ENCODE measurements at regions not wholly inside any gene's neighbourhood (a gene's known extent, or its start where the extent isn't known, plus 50 kb on each side); places are given as distances from the start of the nearest gene placed in this dataset.

GRCh38 chr20:57023997-57024396, 242.4 kb downstream of the BMP7 start:
- Histone ChIP-seq H3K4me1 (no peaks in the 10 kb centered on the region), H3K9me3 (no peaks in the 10 kb centered on the region), H3K27ac (no peak overlapping the region), H3K27me3 (no peaks in the 10 kb centered on the region), H3K4me3 (no peak overlapping the region), H3K36me3 (no peaks in the 10 kb centered on the region)
- no peak for TF ChIP-seq CTCF (IDR thresholded peaks at IDR 0.05)
- TF ChIP-seq POLR2A (IDR thresholded peaks at IDR 0.05), result no peak
- DNase-seq (no peak), ATAC-seq (no peak)
- 69% methylated on average over 9 of the region's 9 CpGs for WGBS (ENCODE audit: insufficient coverage, low coverage, low lambda C conversion rate, missing lambda C conversion rate)
- intact Hi-C loops (cut with DNase I), result no loop called here

- no CpG with 5 or more reads among the region's 4 CpGs for WGBS (ENCODE audit: insufficient coverage, low coverage, low lambda C conversion rate, missing lambda C conversion rate)
- no peak for TF ChIP-seq CTCF (IDR thresholded peaks at IDR 0.05)
- no peak for TF ChIP-seq POLR2A (IDR thresholded peaks at IDR 0.05)
- no peak overlapping the region for H3K27ac ChIP-seq
- H3K4me3 ChIP-seq, result no peak overlapping the region
- H3K9me3 ChIP-seq, result no peaks in the 10 kb centered on the region
- H3K36me3 ChIP-seq, result no peaks in the 10 kb centered on the region
- ATAC-seq (no peak), DNase-seq (no peak)
- no peaks in the 10 kb centered on the region for H3K4me1 ChIP-seq
- intact Hi-C loops (cut with DNase I), result no loop called here
- H3K27me3 ChIP-seq, result no peaks in the 10 kb centered on the region
Measured at GRCh38 chr20:57024849-57025248, 241.6 kb downstream of the BMP7 start.

GRCh38 chr20:57025261-57025660, 241.2 kb downstream of the BMP7 start:
- Histone ChIP-seq H3K27ac (no peak overlapping the region), H3K4me3 (no peak overlapping the region), H3K36me3 (no peaks in the 10 kb centered on the region), H3K9me3 (no peaks in the 10 kb centered on the region), H3K27me3 (peaks cover 0 to under 1% of the 10 kb centered on the region in 2 donors), H3K4me1 (no peaks in the 10 kb centered on the region)
- ATAC-seq (no peak), DNase-seq (no peak)
- no peak for TF ChIP-seq CTCF (IDR thresholded peaks at IDR 0.05)
- no peak for TF ChIP-seq POLR2A (IDR thresholded peaks at IDR 0.05)
- 37% methylated on average over 3 of the region's 3 CpGs for WGBS (ENCODE audit: insufficient coverage, low coverage, low lambda C conversion rate, missing lambda C conversion rate)
- intact Hi-C loops (cut with DNase I), result no loop called here

GRCh38 chr20:57025666-57026224, 240.7 kb downstream of the BMP7 start:
- intact Hi-C loops (cut with DNase I), result no loop called here
- no peaks in the 10 kb centered on the region for H3K4me1 ChIP-seq

More at GRCh38 chr20:57025666-57026224, 240.7 kb downstream of the BMP7 start:
- WGBS (ENCODE audit: insufficient coverage, low coverage, low lambda C conversion rate, missing lambda C conversion rate), result 52% methylated on average over 4 of the region's 4 CpGs
- TF ChIP-seq POLR2A (IDR thresholded peaks at IDR 0.05), result no peak
- TF ChIP-seq CTCF (IDR thresholded peaks at IDR 0.05), result no peak
- no peak overlapping the region for H3K4me3 ChIP-seq
- H3K27ac ChIP-seq, result no peak overlapping the region
- no peak for ATAC-seq
- peaks cover 0 to 5% of the 10 kb centered on the region in 2 donors for H3K27me3 ChIP-seq
- H3K9me3 ChIP-seq, result no peaks in the 10 kb centered on the region
- no peak for DNase-seq
- H3K36me3 ChIP-seq, result no peaks in the 10 kb centered on the region

All from right lobe of liver (tissue), 6 donors.